SK-N-MC (cell line): ENCODE measurements at regions not wholly inside any gene's neighbourhood (a gene's known extent, or its start where the extent isn't known, plus 50 kb on each side); places are given as distances from the start of the nearest gene placed in this dataset.

ENCODE experiments used
- EZH2 ChIP-seq: fragments of 200-600 bp; sonication (generic); IDR thresholded peaks from one replicate; pipeline ENCODE4 v1.6.1; 2017; ENCODE audit warnings: antibody characterized with exemption
- FOXP2 ChIP-seq: optimal IDR thresholded peaks from 2 replicates; pipeline ENCODE3; 2011; ENCODE audit warnings: mild to moderate bottlenecking, moderate library complexity; ENCODE audit not compliant: insufficient read depth; ENCODE audit errors: extremely low read length, control extremely low read depth
- POLR2AphosphoS5 ChIP-seq: IDR thresholded peaks from 2 replicates; pipeline ENCODE4 v1.6.1; 2012; ENCODE audit warnings: mild to moderate bottlenecking, low read depth, low read length, borderline replicate concordance

DNA sequence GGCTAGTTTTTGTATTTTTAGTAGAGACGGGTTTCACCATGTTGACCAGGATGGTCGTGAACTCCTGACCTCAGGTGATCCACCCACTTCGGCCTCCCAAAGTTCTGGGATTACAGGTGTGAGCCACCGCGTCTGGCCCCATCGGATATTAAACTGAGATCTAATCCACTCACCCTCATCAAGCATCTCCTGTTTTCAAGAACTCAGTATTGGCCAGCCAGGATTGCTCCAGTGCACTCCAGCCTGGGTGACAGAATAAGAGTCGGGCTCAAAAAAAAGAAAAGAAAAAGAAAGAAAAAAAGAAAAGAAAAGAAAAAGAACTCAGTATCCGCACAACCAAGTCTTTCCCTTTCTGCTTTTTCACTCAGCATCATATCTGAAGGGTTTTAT, 167.6 kb downstream of the OR13H1 start:
- no peak for TF ChIP-seq POLR2AphosphoS5
- no peak for TF ChIP-seq EZH2
- no peak for TF ChIP-seq FOXP2
